OCI-LY7 (cell line): ENCODE measurements at regions not wholly inside any gene's neighbourhood (a gene's known extent, or its start where the extent isn't known, plus 50 kb on each side); places are given as distances from the start of the nearest gene placed in this dataset.

Experiments used
- CTCF ChIP-seq: fragments of 200-600 bp; sonication (generic); conservative IDR thresholded peaks from 2 replicates; pipeline ENCODE4 v1.5.1; 2014; ENCODE audit warnings: mild to moderate bottlenecking, antibody characterized with exemption, low read length, moderate library complexity, mixed read lengths
- EZH2phosphoT487 ChIP-seq: fragments of 200-600 bp; sonication (generic); IDR thresholded peaks from 2 replicates; pipeline ENCODE4 v1.6.1; 2018; ENCODE audit warnings: low read depth, borderline replicate concordance, mild to moderate bottlenecking, mixed run types, antibody characterized with exemption, low read length, moderate library complexity, mixed read lengths

GRCh38 chr11:91326751-91327150 lies 897.9 kb upstream of the FAT3 start:
- TF ChIP-seq CTCF (no peak), EZH2phosphoT487 (no peak)
